T-helper 2 cell treated with Interferon-gamma antibody and Interleukin-4, amounts not matched to agents 100 ng/mL and 5 ng/mL, for 36 hours (primary cell): ENCODE measurements at regions not wholly inside any gene's neighbourhood (a gene's known extent, or its start where the extent isn't known, plus 50 kb on each side); places are given as distances from the start of the nearest gene placed in this dataset.

Experiments
- intact Hi-C: fragments of 100-400 bp; cut with micrococcal nuclease; formaldehyde crosslinking; loops from one replicate; pipeline ENCODE4 v1.15.1; 2023

DNA sequence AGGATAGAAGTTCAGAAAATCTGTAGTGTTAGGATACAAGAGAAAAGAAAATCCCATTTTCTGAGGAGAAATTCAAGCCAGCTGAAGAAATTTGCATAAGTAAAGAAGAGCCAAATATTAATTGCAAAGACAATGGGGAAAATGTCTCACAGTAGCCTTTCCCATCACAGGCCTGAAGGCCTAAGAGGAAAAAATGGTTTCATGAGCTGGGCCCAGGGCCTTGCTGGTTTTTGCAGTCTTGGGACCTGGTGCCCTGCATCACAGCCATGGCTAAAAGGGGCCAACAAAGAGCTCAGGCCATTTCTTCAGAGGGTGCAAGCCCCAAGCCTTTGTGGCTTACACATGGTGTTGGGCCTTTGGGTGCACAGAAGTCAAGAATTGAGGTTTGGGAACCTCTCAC, 413.6 kb upstream of the CYRIA start:
- intact Hi-C loops, result no loop called here

DNA sequence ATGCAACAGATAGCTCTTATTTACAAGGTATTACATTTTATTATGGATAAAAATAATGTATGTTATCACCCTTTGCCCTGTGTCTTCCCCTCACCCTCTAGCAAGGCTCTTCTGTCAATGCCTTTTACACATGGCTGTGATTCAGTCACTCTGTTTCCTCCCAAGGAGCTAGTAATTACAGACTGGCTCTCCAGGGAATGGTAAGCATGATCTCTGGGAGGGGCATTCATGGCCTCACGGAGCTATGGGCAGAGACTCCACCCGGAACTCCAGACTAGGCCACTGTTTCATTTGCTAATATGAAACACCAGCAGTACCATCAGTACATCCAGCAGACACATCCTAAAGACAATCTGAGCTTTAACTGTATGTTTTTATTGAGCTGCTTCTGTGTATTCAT, 410.9 kb upstream of the CYRIA start:
- intact Hi-C loops, result no loop called here

DNA sequence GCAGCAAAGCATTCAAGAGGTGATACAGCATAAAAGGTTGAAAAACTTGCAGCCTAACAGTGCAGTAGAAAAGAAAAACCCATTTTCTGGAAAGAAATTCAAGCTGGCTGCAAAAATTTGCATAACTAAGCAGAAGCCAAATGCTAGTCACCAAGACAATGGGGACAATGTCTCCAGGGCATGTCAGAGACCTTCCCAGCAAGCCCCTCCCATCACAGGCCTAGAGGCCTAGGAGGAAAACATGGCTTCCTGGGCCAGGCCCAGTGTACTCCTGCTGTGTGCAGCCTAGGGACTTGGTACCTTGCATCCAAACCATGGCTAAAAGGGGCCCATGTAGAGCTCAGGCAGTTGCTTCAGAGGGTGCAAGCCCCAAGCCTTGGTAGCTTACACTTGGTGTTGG, 405.1 kb upstream of the CYRIA start:
- intact Hi-C loops, result no loop called here

DNA sequence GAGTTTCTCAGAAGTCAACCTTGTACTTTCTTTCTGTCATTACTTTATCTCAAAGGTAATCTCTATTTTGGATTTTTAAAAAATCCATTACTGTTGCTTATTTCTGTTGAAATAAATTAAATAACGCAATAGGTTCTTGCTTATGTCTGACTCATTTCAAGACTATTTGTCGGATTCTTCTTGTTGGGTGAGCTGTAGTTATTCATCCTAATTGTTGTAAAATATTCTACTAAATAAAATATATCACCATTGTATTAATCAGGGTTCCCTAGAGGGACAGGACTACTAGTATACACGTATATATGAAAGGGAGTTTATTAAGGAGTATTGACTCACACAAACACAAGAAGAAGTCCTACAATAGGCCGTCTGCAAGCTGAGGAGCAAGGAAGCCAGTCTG, 403.9 kb upstream of the CYRIA start:
- intact Hi-C loops, result no loop called here

DNA sequence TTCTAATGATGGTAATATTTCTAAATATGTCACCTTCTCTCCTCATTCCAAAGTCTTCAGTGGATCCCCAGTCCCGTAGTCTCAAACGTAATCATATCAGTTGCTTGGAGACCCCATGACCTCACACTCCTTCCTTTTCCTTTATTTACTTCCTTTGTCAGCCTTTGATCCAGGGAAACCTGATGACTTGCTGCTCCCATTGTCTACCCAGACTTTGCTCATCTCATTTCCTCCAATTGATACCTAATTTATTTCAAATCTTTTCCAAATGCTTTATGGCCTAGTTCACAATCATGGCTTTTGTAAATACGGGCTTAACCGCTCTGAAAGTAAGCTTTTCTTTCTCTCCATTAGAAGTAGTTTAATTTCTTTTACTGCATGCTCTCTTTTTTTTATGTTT, 402.4 kb upstream of the CYRIA start:
- intact Hi-C loops, result no loop called here

DNA sequence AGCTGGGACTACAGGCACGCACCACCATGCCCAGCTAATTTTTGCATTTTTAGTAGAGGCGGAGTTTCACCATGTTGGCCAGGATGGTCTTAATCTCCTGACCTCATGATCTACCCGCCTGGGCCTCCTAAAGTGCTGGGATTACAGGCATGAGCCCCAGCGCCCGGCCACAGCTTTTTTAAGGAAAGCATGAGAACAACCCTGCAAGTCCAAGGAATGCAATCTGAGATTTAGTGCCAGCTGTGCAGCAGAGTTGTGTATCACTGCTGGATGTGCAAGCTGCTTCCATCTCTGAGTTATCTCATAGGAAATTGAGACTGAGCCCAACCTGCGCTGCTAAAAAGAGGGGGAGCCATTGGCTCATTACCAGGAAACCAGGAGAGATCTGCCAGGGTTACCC, 399.9 kb upstream of the CYRIA start:
- intact Hi-C loops, result no loop called here

DNA sequence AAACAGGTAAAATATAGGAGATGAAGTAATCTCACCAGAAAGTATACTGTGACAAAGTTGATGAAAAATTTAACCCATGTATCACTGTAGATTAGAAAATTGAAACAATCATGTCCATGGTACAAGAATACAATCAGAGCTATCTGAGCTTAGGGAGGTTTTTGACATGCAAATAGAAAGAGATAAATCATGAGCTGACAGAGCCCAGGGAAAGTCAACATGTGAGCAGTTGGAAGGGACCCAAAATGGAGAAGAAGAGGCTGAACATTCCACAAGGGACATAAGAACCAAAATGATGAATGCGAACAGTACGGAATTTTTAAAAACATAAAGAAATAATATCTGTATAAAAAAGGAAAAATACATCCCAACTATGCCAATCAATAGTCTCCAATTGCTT, 395.4 kb upstream of the CYRIA start:
- intact Hi-C loops, result no loop called here

DNA sequence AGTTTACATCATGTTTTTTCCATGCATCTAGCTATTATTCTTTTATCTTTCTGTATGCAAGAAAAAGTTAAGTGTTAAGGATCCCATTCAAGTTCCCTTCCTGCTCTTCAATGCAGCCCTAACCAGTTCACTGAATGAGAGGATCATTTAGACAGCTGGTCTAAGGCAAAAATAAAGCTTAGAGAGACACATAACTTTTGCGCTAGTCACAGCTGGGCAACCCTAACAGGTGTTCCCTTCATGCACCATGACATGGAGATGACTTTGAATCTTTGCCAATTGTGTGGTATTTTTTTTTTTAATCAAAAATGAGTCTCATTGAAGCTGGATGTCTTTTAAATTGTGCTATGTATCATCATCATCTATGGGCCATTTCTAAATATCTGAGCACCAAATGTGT, 393.8 kb upstream of the CYRIA start:
- intact Hi-C loops, result no loop called here

DNA sequence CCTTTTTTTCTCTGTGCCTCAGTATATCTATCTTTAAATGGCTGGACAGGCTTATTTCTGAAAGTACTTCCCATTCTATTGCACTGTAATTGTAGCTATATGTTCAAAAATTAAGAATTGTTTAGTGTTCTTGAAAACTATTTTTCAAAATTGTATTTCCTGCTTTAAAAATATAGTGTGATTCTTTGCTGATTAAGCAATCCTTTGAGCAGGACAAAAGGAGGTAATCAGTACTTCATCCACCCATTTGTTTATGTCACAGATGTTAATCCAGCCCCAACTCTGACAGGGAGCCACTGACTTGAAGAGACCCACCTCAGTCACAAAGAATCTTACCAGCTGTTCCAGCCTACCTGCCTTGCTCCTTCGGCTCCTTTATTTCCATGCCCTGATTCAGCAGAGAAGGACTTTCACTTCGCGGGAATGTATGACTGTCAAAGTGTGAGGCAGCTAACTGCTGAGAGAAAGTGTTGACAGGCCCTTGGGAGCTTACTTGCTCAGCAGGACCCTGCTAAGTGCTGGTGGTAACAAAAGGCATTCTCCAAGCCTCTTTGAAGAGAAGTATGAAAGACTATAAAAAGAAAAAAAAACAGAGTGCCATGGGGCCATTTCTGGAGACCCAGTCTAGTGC, 393.3 kb upstream of the CYRIA start:
- intact Hi-C loops, result no loop called here

DNA sequence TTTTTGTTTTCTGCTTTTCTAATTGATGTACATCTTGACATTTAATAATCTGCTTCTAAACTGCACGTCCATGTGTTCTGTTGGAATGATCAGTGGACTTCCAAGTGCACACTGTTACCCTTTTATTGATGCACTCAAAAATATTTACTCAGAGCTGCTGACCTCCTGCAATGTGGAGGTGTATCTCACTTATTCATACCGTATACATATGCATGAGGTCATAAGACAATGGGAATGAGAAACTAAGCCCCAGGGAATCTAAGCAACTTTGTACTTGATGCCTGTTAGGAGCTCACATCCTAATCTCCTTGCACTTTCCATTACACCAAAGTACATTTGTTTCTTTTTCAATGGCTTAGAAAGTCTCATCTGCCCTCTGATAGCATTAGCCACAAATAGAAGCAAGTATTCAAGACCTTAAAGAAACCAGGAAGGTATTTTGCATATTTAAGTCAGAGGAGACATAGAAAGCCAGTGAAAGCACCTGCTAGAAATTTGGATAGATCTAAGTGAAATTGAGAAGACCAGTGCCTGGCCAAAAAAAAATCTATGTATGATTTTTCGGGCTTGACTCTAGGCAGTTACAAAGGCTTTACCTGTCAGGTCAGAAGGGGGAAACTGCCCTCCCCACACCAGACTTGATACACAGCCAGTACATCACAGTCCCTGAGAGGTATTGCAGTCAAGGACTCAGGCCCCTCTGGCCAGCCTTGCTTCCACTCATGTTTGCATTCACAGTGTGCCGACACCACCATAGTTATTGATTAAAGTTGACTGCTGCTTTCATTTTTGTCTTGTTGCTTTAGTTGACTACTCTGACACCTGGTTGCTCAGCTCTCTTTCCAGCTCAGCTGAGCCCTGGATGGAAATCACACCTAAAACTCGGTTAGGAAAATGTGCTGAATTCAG, 391.7 kb upstream of the CYRIA start:
- intact Hi-C loops, result no loop called here

DNA sequence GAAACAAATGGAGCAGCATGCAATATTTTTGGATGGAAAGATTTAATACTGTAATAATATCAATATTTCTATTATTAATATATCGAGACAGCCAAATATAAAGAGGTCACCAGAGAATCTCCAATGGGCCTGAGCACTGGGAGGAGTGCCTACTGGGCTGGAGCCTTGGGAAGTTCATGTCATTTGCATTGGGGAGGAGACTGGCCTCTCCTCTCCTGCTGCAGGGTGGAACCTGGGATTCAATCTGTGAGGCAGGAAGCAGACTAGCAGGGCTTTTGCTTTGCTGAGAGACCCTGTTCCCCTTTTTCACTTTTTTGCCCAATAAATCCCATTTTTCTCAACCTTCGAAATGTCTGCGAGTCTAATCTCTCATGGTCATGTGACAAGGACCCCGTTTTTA, 390.6 kb upstream of the CYRIA start:
- intact Hi-C loops, result no loop called here

DNA sequence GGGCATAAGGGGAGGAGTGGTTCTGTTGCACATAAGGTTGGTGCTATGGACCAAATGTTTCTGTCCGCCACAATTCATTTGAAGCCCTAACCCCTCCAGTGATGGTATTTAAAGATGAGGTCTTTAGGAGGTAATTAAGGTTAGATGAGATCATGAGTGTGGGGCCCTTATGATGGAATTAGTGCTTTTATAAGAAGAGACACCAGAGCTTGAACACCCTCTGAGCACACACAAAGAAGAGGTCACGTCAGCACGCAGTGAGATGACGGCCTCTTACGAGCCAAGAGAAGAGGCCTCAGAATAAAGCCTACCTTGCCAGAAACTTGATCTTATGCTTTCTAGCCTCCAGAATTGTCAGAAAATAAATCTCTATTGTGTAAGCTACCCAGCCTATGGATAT, 386.4 kb upstream of the CYRIA start:
- intact Hi-C loops, result no loop called here

DNA sequence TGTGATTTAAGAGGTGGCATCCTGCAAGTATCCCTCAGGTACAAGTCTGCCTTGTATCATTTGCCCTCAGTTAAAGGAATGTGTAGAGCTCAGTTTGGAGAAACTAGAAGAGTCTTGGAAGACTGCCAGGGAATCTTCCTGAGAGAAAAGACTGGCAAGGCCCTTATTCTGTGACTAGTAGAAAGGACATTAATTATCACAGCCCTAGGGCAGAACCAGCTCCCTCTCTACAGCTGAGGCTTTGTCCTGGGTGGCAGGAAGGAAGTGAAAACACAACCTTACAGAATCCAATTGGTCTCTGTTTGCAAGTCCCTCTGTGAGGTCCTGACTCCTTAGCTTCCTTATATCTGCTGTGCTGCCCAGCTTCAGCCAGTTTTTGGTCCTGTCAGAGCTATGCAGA, 385.9 kb upstream of the CYRIA start:
- intact Hi-C loops, result no loop called here

DNA sequence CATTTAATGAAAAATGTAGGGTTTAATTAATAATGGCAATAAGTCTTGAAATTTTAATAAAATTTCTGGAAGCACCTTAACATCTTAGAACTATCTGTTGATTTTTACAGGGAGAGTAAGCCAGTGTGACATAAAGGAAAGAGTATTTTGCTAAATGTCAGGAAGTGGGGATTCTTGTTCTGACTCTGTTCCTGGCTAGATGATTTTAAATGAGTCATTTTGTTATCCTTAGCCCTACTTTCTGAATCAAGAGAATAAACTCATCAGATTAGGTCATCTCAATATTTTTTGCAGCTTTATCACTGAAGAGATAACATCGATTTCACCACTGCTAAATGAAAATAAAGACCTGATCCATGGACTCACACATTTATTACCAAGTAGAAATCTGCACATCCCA, 377.5 kb upstream of the CYRIA start:
- intact Hi-C loops, result no loop called here

DNA sequence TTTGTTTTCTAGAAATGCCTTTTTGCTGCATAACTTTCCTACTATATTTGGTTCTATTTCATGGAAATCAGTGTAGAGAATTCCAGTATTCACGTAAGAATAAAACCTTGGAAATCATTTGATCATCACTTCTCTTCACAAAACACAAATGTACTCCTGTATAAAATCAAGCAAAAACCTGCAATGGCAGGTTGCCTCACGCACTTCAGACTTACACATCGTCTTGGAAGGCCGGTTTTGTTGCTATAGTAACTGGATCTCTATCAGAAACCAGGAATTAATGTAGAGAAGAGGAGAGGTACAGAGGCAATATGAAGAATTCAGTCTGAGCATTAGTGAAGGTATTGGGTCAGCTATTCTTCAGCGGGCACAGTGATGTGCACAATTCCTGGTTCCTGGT, 370.7 kb upstream of the CYRIA start:
- intact Hi-C loops, result no loop called here

DNA sequence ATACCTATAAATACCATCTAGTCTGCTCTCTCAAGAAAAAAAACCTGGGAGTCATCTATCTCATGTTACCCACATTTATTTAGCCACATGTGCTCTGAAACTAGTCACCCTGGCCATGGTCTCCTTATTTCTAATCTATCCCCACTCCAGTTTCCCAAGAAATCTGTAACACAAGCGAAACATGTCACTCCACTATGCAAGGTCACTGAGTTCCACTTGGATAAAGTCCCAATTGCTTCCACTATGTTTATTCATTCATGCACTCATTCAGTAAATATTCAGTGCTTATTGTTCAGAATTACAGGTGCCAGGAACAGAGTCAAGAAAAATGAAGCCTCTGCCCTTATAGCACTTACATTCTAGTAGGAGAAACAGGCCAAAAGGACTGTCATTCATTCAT, 369.4 kb upstream of the CYRIA start:
- intact Hi-C loops, result no loop called here

DNA sequence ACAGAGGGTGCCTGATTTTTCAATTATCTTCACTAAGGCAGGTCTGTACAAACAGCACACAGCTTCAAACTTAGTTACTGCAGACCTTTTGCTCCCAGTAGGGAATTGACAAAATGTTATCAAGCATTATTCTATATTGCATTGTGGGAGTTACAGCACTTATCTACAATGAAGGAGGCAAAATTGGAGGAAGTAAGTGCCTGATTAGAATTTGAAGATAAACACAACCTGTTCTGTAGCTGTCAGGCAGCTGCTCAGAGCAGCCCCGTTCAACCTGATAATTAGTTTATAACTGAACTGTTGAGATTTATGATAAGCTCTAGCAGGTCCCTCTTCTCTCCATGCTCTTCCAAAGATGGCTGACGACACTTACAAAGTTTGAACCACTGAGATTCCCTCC, 364.4 kb upstream of the CYRIA start:
- intact Hi-C loops, result no loop called here

DNA sequence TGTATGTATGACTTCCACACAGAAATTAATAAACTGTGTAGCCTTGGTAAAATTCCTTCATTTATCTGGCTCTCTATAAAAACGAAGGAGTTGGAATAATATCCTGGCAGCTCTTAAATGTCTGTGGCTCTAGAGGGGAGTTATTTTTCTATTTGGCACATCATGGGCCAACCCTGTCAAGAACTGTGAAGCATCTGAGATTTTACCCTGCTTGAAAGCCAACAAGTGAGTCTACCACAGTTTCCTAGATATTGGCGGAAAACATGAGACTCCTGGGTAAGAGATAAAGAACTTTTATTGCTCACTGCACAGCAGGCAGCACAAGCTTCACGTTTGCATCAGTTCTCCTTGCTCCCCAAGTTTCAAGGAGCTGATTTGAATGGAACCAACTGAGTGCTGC, 346.7 kb upstream of the CYRIA start:
- intact Hi-C loops, result no loop called here

DNA sequence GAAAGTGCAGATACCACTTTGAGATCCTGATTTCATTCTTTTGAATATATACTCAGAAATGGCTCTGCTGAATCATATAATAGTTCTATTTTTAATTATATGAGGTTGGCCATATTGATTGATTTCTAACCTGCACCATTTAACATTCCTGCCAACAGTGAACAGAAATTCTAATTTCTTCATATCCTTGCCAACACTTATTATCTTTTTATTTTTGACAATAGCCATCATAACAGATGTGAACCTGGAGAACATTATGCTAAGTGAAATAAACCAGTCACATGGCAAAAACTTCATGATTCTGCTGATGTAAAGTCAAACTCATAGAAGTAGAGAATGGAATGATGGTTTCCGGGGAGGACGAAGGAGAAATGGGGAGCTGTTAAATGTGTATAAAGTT, 344.5 kb upstream of the CYRIA start:
- intact Hi-C loops, result no loop called here

DNA sequence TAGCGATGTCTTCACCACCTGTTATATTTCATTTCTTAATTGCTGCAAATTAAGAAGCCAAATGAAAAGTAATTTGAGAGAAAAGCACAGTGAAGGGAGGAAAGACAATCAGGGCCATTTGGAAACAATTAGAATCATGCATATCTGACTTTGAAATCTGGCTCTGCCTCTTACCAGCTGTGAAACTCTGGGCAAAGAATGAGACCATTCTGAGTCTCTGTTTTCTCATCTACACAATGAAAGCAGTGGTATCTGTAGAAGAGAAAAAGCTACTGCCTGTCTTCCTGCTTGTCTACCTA, 334.5 kb upstream of the CYRIA start:
- intact Hi-C loops, result no loop called here

DNA sequence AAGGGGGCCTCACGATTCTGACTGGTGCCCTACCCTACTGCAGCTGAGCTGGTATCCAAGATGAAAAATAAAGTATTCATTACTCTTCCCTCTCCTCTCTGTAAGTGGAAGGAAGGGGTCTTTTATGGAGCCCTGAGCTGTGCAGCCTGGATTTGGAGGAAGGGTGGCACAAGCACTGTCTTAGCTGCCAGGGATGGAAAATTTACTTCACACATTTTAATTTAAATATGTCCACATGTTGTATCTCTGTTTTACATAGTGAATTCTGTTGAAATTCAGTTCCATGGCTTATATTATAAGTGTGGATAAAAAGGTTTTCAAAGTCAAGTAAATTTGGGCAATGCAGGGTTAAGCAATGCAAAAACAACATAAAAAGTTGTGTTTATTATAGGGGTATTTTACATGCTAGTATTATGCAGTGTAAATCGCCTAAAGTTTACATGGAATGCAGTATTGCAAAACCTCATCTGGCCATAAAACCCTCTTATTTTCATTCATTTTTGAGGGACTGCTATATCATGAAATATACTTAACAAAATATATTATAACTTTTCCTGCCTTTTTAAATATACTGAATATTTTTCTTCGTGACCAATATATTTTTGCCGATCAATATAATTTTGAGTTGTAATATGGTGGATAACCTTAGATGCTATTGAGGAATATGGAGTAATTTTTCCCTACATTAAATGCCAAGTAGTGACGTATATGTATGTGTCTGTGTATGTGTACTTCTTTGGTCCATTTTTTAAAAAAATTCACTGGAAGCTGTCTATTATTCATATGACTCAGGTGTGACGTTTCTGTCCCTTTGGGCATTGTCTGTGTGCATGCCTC, 333.9 kb upstream of the CYRIA start:
- intact Hi-C loops, result no loop called here

DNA sequence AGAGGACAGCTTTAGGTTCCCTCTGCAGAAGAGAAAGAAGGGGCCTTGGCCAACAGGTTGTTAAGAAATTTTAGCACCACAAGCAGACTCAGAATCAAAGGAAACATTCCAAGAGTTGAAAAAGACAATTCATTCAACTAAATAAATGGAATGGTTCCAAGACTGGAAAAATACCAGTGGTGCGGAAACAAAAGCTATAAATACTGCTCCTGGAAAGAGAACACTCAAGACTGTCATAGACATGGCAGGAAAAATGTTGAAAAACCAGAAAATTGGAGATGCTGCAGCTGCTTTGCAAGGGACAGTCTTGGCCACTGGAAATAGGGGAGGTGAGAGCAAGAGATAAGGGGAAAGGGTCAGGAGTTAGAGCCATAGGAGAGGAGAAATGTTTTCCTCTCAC, 312.7 kb upstream of the CYRIA start:
- intact Hi-C loops, result no loop called here

DNA sequence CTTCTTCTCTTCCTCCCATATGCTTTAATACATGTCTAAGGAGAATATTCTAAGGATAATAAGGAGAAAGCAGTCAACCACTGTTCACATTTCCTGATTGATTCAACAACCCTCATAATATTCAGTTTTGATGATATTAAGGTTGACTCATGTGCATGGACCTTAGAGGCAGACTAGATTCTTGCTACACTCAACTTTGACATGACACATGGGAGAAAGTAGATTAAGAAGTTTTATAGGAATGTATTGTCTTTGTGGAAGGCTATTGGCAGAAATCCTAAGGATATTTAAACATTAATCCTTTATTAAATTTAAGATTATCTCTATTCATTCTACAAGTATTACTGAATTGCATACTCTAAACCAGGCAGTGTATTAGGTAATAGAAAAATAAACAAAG, 309.1 kb upstream of the CYRIA start:
- intact Hi-C loops, result no loop called here
